ENCODE measurements at regions not wholly inside any gene's neighbourhood (a gene's known extent, or its start where the extent isn't known, plus 50 kb on each side); places are given as distances from the start of the nearest gene placed in this dataset.

DNA sequence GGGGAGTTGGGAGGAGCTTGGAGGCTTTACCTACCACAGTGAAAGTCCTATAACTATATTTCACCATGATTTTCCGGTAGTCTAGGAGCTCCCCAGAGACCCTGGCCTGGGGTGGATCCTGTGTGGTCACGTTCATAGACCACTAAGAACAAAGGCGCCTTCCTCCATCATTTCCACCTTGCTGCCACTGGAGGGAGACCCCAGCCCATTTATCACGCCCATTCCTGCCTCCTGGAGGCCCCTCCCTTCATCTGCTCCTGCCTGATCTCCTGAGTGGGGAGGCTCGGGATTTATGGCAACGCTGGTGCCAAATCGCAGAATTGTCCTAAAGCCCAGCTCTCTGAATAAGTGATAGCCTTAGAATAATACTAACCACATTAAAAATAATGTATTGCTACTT lies 507.6 kb upstream of the SPHKAP start:
- Histone ChIP-seq H3K36me3 (no peaks in the 10 kb centered on the region), H3K4me1 (no peaks in the 10 kb centered on the region), H3K9me3 (no peaks in the 10 kb centered on the region), H3K4me3 (no peak overlapping the region), H3K27me3 (no peaks in the 10 kb centered on the region), H3K27ac (no peak overlapping the region)
- TF ChIP-seq, protein P1, sequence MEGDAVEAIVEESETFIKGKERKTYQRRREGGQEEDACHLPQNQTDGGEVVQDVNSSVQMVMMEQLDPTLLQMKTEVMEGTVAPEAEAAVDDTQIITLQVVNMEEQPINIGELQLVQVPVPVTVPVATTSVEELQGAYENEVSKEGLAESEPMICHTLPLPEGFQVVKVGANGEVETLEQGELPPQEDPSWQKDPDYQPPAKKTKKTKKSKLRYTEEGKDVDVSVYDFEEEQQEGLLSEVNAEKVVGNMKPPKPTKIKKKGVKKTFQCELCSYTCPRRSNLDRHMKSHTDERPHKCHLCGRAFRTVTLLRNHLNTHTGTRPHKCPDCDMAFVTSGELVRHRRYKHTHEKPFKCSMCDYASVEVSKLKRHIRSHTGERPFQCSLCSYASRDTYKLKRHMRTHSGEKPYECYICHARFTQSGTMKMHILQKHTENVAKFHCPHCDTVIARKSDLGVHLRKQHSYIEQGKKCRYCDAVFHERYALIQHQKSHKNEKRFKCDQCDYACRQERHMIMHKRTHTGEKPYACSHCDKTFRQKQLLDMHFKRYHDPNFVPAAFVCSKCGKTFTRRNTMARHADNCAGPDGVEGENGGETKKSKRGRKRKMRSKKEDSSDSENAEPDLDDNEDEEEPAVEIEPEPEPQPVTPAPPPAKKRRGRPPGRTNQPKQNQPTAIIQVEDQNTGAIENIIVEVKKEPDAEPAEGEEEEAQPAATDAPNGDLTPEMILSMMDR (IDR thresholded peaks at IDR 0.05) = peak in 2 of 6 experiments; percentile 3 to 8
- TF ChIP-seq POLR2A (IDR thresholded peaks at IDR 0.05) = no peak
- no peak for DNase-seq

GRCh38 chr2:228688007-228688645 lies 506.6 kb upstream of the SPHKAP start:
- DNase-seq = no peak

DNA sequence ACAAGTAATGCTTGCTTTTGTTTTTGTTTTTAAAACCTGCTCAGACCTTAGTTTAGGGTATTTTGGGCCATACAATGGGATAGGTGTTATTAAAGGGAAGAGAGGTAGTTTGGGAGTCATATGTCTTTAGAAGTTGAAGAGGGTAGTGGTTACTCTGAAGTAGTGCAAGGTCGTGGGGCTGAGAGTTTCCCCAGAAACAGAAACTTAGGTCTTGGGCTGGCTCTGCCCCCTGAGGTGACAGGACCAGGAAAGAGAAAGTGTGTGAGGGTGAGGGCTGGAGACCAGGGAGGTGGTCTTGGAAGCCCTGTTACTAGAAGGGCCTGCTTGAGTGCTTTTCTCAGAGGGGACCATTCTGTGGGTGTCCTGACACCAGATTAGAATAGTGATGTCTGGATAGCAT lies 500.5 kb upstream of the SPHKAP start:
- DNase-seq = no peak
- Histone ChIP-seq H3K4me1 (no peaks in the 10 kb centered on the region), H3K4me3 (no peak overlapping the region), H3K27me3 (no peaks in the 10 kb centered on the region), H3K9me3 (no peaks in the 10 kb centered on the region), H3K27ac (no peak overlapping the region), H3K36me3 (no peaks in the 10 kb centered on the region)
- no peak for TF ChIP-seq POLR2A (IDR thresholded peaks at IDR 0.05)
- TF ChIP-seq, protein P1 (IDR thresholded peaks at IDR 0.05) = no peak

More at GRCh38 chr2:228688007-228688645, 506.6 kb upstream of the SPHKAP start:
- H3K36me3 ChIP-seq = no peaks in the 10 kb centered on the region
- H3K27ac ChIP-seq = no peak overlapping the region
- H3K4me3 ChIP-seq = no peak overlapping the region
- TF ChIP-seq POLR2A (IDR thresholded peaks at IDR 0.05) = no peak
- TF ChIP-seq, protein P1 (IDR thresholded peaks at IDR 0.05) = no peak
- no peaks in the 10 kb centered on the region for H3K4me1 ChIP-seq
- no peaks in the 10 kb centered on the region for H3K27me3 ChIP-seq
- no peaks in the 10 kb centered on the region for H3K9me3 ChIP-seq

GRCh38 chr2:228681426-228681825 lies 499.9 kb upstream of the SPHKAP start:
- H3K9me3 ChIP-seq = no peaks in the 10 kb centered on the region
- DNase-seq = no peak
- no peak overlapping the region for H3K27ac ChIP-seq
- H3K4me1 ChIP-seq = no peaks in the 10 kb centered on the region
- H3K4me3 ChIP-seq = no peak overlapping the region
- no peaks in the 10 kb centered on the region for H3K36me3 ChIP-seq
- TF ChIP-seq POLR2A (IDR thresholded peaks at IDR 0.05) = no peak
- TF ChIP-seq, protein P1 (IDR thresholded peaks at IDR 0.05) = peak in 3 of 6 experiments; percentile 45 to 47 (median 46)
- H3K27me3 ChIP-seq = no peaks in the 10 kb centered on the region

GRCh38 chr2:228678110-228678509 lies 496.6 kb upstream of the SPHKAP start:
- H3K27ac ChIP-seq = no peak overlapping the region
- H3K4me3 ChIP-seq = no peak overlapping the region
- TF ChIP-seq POLR2A (IDR thresholded peaks at IDR 0.05) = no peak
- TF ChIP-seq, protein P1 (IDR thresholded peaks at IDR 0.05) = no peak
- no peaks in the 10 kb centered on the region for H3K4me1 ChIP-seq
- DNase-seq = no peak
- H3K36me3 ChIP-seq = no peaks in the 10 kb centered on the region
- no peaks in the 10 kb centered on the region for H3K9me3 ChIP-seq
- no peaks in the 10 kb centered on the region for H3K27me3 ChIP-seq

DNA sequence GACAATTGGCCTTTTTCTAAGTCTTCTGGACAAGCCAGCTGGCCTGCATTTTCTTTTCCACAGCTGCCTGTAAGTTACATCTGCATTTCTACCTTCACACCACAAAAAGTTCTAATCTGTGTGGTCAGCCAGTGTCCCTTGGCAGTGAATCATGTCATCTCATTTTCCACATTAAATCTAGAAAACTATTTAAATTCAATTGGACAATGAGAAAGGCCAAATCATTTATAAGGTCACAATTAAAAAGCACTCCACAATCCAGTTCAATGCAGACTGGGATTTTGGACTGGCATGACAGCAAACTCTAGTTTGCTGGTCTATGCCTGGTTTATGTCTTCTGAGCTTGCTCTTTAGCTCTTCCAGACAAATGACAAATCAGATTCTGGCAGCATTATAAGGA lies 494.2 kb upstream of the SPHKAP start:
- no peaks in the 10 kb centered on the region for H3K9me3 ChIP-seq
- H3K27ac ChIP-seq = no peak overlapping the region
- no peaks in the 10 kb centered on the region for H3K27me3 ChIP-seq
- no peaks in the 10 kb centered on the region for H3K4me1 ChIP-seq
- no peak overlapping the region for H3K4me3 ChIP-seq
- TF ChIP-seq, protein P1 (IDR thresholded peaks at IDR 0.05) = no peak
- no peak for TF ChIP-seq POLR2A (IDR thresholded peaks at IDR 0.05)
- H3K36me3 ChIP-seq = no peaks in the 10 kb centered on the region
- no peak for DNase-seq

Data from Peyer's patch (tissue), 4 donors.